ENCODE measurements at regions not wholly inside any gene's neighbourhood (a gene's known extent, or its start where the extent isn't known, plus 50 kb on each side); places are given as distances from the start of the nearest gene placed in this dataset.

DNA sequence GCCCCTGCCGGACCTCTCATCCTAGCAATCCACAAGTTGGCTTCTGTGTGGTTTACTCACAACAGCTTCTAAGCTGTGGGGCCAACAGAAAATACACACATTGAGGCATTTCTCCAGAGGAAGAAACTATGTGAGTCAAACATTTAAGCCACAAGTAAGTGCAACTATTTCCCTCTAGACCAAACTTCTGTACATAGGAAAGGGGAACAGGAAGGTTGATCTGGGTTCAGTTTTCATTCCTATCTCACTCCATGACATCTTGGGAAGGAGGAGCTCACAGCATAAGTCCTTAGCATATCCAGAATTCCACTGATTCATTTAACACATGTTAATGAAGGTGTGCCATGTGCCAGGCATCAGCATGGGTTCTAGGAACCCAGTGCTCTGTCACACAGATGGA is 72.8 kb upstream of the PICALM start:
- Histone ChIP-seq H3K27ac (peak overlapping the region; percentile 99), H3K36me3 (no peaks in the 10 kb centered on the region), H3K27me3 (no peaks in the 10 kb centered on the region), H3K9me3 (no peaks in the 10 kb centered on the region), H3K4me1 (ENCODE audit: control insufficient read depth in 1 of 2, insufficient read depth in 1 of 2, low read depth in 1 of 2, low read length in 1 of 2) (peaks cover 87 to 92% of the 10 kb centered on the region in 2 experiments), H3K4me3 (ENCODE audit: low read depth in 1 of 2, low read length in 1 of 2) (peak overlapping the region; percentile 25 to 35)
- TF ChIP-seq, protein P1, sequence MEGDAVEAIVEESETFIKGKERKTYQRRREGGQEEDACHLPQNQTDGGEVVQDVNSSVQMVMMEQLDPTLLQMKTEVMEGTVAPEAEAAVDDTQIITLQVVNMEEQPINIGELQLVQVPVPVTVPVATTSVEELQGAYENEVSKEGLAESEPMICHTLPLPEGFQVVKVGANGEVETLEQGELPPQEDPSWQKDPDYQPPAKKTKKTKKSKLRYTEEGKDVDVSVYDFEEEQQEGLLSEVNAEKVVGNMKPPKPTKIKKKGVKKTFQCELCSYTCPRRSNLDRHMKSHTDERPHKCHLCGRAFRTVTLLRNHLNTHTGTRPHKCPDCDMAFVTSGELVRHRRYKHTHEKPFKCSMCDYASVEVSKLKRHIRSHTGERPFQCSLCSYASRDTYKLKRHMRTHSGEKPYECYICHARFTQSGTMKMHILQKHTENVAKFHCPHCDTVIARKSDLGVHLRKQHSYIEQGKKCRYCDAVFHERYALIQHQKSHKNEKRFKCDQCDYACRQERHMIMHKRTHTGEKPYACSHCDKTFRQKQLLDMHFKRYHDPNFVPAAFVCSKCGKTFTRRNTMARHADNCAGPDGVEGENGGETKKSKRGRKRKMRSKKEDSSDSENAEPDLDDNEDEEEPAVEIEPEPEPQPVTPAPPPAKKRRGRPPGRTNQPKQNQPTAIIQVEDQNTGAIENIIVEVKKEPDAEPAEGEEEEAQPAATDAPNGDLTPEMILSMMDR (IDR thresholded peaks at IDR 0.05): no peak

- peak overlapping the region; percentile 99 for H3K27ac ChIP-seq
- H3K36me3 ChIP-seq: no peaks in the 10 kb centered on the region
- peaks cover 99% of the 10 kb centered on the region in 2 experiments for H3K4me1 ChIP-seq (ENCODE audit: control insufficient read depth in 1 of 2, insufficient read depth in 1 of 2, low read depth in 1 of 2, low read length in 1 of 2)
- TF ChIP-seq, protein P1 (IDR thresholded peaks at IDR 0.05): no peak
- H3K9me3 ChIP-seq: no peaks in the 10 kb centered on the region
- H3K27me3 ChIP-seq: no peaks in the 10 kb centered on the region
- H3K4me3 ChIP-seq (ENCODE audit: low read depth in 1 of 2, low read length in 1 of 2): peak overlapping the region; percentile 31 to 35
Measured at GRCh38 chr11:86140334-86140990, 71.6 kb upstream of the PICALM start.

GRCh38 chr11:86138958-86139357 is 70.1 kb upstream of the PICALM start:
- Histone ChIP-seq H3K9me3 (no peaks in the 10 kb centered on the region), H3K4me3 (ENCODE audit: low read depth in 1 of 2, low read length in 1 of 2) (peak overlapping the region; percentile 2 to 39), H3K27me3 (no peaks in the 10 kb centered on the region), H3K4me1 (ENCODE audit: control insufficient read depth in 1 of 2, insufficient read depth in 1 of 2, low read depth in 1 of 2, low read length in 1 of 2) (peaks cover 97 to 99% of the 10 kb centered on the region in 2 experiments), H3K36me3 (no peaks in the 10 kb centered on the region), H3K27ac (peak overlapping the region; percentile 99)
- TF ChIP-seq, protein P1 (IDR thresholded peaks at IDR 0.05): peak; percentile 51

- Histone ChIP-seq H3K4me1 (ENCODE audit: control insufficient read depth in 1 of 2, insufficient read depth in 1 of 2, low read depth in 1 of 2, low read length in 1 of 2) (peaks cover 73 to 75% of the 10 kb centered on the region in 2 experiments), H3K4me3 (ENCODE audit: low read depth in 1 of 2, low read length in 1 of 2) (no peak overlapping the region), H3K27me3 (no peaks in the 10 kb centered on the region), H3K27ac (peak overlapping the region; percentile 90), H3K9me3 (no peaks in the 10 kb centered on the region), H3K36me3 (no peaks in the 10 kb centered on the region)
- TF ChIP-seq, protein P1 (IDR thresholded peaks at IDR 0.05): no peak
Measured at GRCh38 chr11:86136538-86136937, 67.7 kb upstream of the PICALM start.

DNA sequence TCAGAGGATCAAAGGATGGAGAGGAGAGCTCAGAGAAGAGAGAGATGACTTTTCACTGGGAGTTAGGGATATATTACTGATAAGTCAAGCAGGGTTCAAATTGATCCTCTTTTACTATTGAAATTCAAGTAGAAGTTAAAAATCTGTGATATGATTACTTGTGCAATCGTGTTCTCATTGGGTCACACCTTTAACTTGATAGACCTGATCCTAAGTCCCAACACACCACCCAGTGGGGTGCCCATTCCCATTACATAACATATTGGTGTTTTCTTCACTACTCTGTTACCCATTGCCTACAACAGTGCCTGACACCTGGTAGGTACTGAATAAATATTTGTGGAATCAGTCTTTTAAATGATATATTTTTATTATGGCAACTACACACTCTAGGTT is 66.4 kb upstream of the PICALM start:
- no peaks in the 10 kb centered on the region for H3K9me3 ChIP-seq
- no peaks in the 10 kb centered on the region for H3K27me3 ChIP-seq
- H3K36me3 ChIP-seq: no peaks in the 10 kb centered on the region
- H3K4me3 ChIP-seq (ENCODE audit: low read depth in 1 of 2, low read length in 1 of 2): peak overlapping the region; percentile 0 to 11
- H3K4me1 ChIP-seq (ENCODE audit: control insufficient read depth in 1 of 2, insufficient read depth in 1 of 2, low read depth in 1 of 2, low read length in 1 of 2): peaks cover 61 to 63% of the 10 kb centered on the region in 2 experiments
- TF ChIP-seq, protein P1 (IDR thresholded peaks at IDR 0.05): no peak
- H3K27ac ChIP-seq: peak overlapping the region; percentile 90

Measured in neutrophil (primary cell).